ENCODE measurements at regions not wholly inside any gene's neighbourhood (a gene's known extent, or its start where the extent isn't known, plus 50 kb on each side); places are given as distances from the start of the nearest gene placed in this dataset.

DNA sequence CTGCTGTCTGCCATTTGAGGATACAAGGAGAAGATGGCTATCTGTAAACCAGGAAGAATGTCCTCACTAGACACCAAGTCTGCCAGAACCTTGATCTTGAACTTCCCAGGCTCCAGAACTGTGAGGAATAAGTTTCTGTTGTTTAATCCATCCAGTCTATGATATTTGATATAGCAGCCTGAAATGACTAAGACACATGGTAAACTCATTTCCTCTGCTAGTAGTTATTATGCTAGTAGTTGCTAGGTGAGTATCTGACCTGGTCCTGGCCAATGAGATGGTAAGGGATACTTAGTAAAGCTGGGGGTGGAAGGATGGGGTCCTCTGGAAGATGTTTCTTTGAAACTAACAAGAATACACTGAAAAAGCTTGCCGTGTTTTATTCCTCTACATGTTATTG is 280.7 kb upstream of the ARHGEF26 start:
- POLR2A ChIA-PET, result interaction anchor here (0.6 kb wide), 1 partner anchor 408 kb away, joined by 3 read pairs; no protein-coding TSS in a partner anchor

DNA sequence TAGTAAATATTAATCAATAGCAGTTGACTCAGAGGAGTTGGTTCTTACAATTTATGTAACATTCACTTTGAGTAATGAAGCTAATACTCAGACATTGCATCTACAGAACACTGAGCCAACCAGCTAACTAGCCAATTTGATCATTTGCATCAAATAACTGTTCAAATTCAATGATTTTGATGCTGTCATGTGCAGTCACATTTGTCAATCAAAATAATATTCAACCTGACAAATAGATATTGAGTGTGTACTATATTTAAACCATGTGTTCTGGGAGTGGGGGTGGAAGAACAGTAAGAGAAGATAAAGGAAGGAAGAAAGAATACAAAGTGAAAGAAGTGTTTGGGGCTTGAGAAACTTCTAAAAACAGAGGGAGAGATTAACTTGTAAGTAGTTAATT is 277.2 kb upstream of the ARHGEF26 start:
- no peak overlapping the region for H3K27ac ChIP-seq (ENCODE audit: low read depth, low read length, poor library complexity, severe bottlenecking)
- no peaks in the 10 kb centered on the region for H3K9me3 ChIP-seq (ENCODE audit: low read length)
- POLR2A ChIA-PET, result interaction anchor here (1.1 to 1.2 kb wide), 2 partner anchors 14 to 680 kb away, joined by 3 read pairs; no protein-coding TSS in a partner anchor
- no peaks in the 10 kb centered on the region for H3K9me2 ChIP-seq (ENCODE audit: insufficient read depth, low read length)
- H4K20me1 ChIP-seq (ENCODE audit: insufficient read depth, low read length), result no peaks in the 10 kb centered on the region
- H3K4me3 ChIP-seq (ENCODE audit: low read depth, low read length, poor library complexity, severe bottlenecking), result no peak overlapping the region
- no peak for DNase-seq (ENCODE audit: low spot score)
- no peak overlapping the region for H3K4me2 ChIP-seq (ENCODE audit: low read length)
- no peaks in the 10 kb centered on the region for H3K79me2 ChIP-seq (ENCODE audit: insufficient read depth, low read depth, low read length)
- CTCF ChIA-PET (ENCODE audit: unreplicated experiment), result no interaction called here
- no peak overlapping the region for H2AFZ ChIP-seq (ENCODE audit: low read length)
- no peak for TF ChIP-seq EZH2phosphoT487 (IDR thresholded peaks at IDR 0.05; ENCODE audit: borderline replicate concordance, low read depth, low read length)
- TF ChIP-seq, protein P1, sequence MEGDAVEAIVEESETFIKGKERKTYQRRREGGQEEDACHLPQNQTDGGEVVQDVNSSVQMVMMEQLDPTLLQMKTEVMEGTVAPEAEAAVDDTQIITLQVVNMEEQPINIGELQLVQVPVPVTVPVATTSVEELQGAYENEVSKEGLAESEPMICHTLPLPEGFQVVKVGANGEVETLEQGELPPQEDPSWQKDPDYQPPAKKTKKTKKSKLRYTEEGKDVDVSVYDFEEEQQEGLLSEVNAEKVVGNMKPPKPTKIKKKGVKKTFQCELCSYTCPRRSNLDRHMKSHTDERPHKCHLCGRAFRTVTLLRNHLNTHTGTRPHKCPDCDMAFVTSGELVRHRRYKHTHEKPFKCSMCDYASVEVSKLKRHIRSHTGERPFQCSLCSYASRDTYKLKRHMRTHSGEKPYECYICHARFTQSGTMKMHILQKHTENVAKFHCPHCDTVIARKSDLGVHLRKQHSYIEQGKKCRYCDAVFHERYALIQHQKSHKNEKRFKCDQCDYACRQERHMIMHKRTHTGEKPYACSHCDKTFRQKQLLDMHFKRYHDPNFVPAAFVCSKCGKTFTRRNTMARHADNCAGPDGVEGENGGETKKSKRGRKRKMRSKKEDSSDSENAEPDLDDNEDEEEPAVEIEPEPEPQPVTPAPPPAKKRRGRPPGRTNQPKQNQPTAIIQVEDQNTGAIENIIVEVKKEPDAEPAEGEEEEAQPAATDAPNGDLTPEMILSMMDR (conservative IDR thresholded peaks at IDR 0.05; ENCODE audit: low read length), result no peak
- BruUV-seq (replicated peaks), result no TSS peak
- intact Hi-C loops (cut with micrococcal nuclease; ENCODE audit: unreplicated experiment), result no loop called here
- no peaks in the 10 kb centered on the region for H3K4me1 ChIP-seq (ENCODE audit: insufficient read depth, low read length, poor library complexity, severe bottlenecking)
- no peaks in the 10 kb centered on the region for H3K36me3 ChIP-seq (ENCODE audit: insufficient read depth, low read length)

More for the DNA sequence above, 280.7 kb upstream of the ARHGEF26 start:
- Histone ChIP-seq H3K9me3 (ENCODE audit: low read length) (no peaks in the 10 kb centered on the region), H3K36me3 (ENCODE audit: insufficient read depth, low read length) (no peaks in the 10 kb centered on the region), H3K4me2 (ENCODE audit: low read length) (no peak overlapping the region), H3K9me2 (ENCODE audit: insufficient read depth, low read length) (no peaks in the 10 kb centered on the region), H3K79me2 (ENCODE audit: insufficient read depth, low read depth, low read length) (no peaks in the 10 kb centered on the region), H3K27ac (ENCODE audit: low read depth, low read length, poor library complexity, severe bottlenecking) (no peak overlapping the region), H3K4me3 (ENCODE audit: low read depth, low read length, poor library complexity, severe bottlenecking) (no peak overlapping the region), H2AFZ (ENCODE audit: low read length) (no peak overlapping the region), H3K4me1 (ENCODE audit: insufficient read depth, low read length, poor library complexity, severe bottlenecking) (no peaks in the 10 kb centered on the region), H4K20me1 (ENCODE audit: insufficient read depth, low read length) (no peaks in the 10 kb centered on the region)
- no peak for TF ChIP-seq EZH2phosphoT487 (IDR thresholded peaks at IDR 0.05; ENCODE audit: borderline replicate concordance, low read depth, low read length)
- TF ChIP-seq, protein P1 (conservative IDR thresholded peaks at IDR 0.05; ENCODE audit: low read length), result no peak
- no peak for DNase-seq (ENCODE audit: low spot score)
- CTCF ChIA-PET (ENCODE audit: unreplicated experiment), result no interaction called here
- intact Hi-C loops (cut with micrococcal nuclease; ENCODE audit: unreplicated experiment), result no loop called here
- no TSS peak for BruUV-seq (replicated peaks)

DNA sequence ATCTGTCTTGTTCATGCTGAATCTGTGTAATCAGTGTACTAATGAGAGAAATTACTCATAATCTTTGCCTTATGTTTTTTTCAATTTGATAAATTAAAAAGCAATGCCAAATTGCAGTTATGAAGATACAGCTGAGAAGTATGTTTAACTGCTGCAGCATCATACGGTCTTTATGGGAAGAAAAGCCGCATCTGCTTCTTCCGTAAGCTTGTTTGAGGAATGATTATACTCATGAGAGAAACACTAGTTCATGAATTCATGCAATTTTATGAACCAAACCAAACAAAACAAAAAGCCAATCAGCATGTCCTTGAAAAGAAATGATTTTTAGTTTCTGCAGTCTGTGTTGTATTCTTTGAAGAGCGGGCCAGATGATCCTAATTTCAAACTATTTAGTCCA is 275.9 kb upstream of the ARHGEF26 start:
- no peak overlapping the region for H3K27ac ChIP-seq (ENCODE audit: low read depth, low read length, poor library complexity, severe bottlenecking)
- intact Hi-C loops (cut with micrococcal nuclease; ENCODE audit: unreplicated experiment), result no loop called here
- no peak overlapping the region for H3K4me2 ChIP-seq (ENCODE audit: low read length)
- no peak overlapping the region for H2AFZ ChIP-seq (ENCODE audit: low read length)
- H3K4me1 ChIP-seq (ENCODE audit: insufficient read depth, low read length, poor library complexity, severe bottlenecking), result no peaks in the 10 kb centered on the region
- ChIA-PET CTCF (ENCODE audit: unreplicated experiment) (no interaction called here), POLR2A (interaction anchor here (1.1 kb wide), 1 partner anchor 10 kb away, joined by 5 read pairs; no protein-coding TSS in a partner anchor)
- H3K79me2 ChIP-seq (ENCODE audit: insufficient read depth, low read depth, low read length), result no peaks in the 10 kb centered on the region
- no peaks in the 10 kb centered on the region for H4K20me1 ChIP-seq (ENCODE audit: insufficient read depth, low read length)
- DNase-seq (ENCODE audit: low spot score), result no peak
- no peak for TF ChIP-seq EZH2phosphoT487 (IDR thresholded peaks at IDR 0.05; ENCODE audit: borderline replicate concordance, low read depth, low read length)
- TF ChIP-seq, protein P1 (conservative IDR thresholded peaks at IDR 0.05; ENCODE audit: low read length), result no peak
- BruUV-seq (replicated peaks), result no TSS peak
- H3K4me3 ChIP-seq (ENCODE audit: low read depth, low read length, poor library complexity, severe bottlenecking), result no peak overlapping the region
- H3K9me2 ChIP-seq (ENCODE audit: insufficient read depth, low read length), result no peaks in the 10 kb centered on the region
- no peaks in the 10 kb centered on the region for H3K9me3 ChIP-seq (ENCODE audit: low read length)
- H3K36me3 ChIP-seq (ENCODE audit: insufficient read depth, low read length), result no peaks in the 10 kb centered on the region
